ENCODE measurements at regions not wholly inside any gene's neighbourhood (a gene's known extent, or its start where the extent isn't known, plus 50 kb on each side); places are given as distances from the start of the nearest gene placed in this dataset.

DNA sequence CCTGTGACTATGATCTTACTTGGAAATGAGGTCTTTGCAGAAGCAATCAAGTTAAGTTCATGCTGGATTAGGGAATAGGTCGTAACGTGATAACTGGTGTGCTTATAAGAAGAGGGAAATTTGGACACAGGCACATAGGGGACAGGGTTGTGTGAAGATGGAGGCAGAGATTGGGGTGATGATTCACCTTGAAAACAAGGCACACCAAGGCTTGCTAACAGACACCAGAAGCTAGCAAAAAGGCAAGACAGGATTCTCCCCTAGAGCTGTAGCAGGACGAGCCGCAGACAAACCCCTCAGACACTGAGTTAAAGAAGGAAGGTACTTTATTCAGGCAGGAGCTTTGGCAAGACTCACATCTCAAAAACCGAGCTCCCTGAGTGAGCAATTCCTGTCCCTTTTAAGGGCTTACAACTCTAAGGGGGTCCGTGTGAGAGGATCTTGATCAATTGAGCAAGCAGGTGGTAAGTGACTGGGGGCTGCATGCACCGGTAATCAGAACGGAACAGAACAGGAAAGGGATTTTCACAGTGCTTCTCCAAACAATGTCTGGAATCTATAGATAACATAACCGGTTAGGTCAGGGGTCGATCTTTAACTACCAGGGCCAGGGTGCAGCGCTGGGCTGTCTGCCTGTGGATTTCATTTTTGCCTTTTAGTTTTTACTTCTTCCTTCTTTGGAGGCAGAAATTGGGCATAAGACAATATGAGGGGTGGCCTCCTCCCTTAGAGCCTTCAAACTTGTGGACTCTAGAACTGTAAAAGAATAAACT, 57.5 kb upstream of the S1PR3 start:
- no peak for TF ChIP-seq CTCF (IDR thresholded peaks at IDR 0.05)
- no peak for TF ChIP-seq ZFX (IDR thresholded peaks at IDR 0.05; ENCODE audit: borderline replicate concordance)

Measured in 22Rv1 (cell line).